ENCODE measurements at regions not wholly inside any gene's neighbourhood (a gene's known extent, or its start where the extent isn't known, plus 50 kb on each side); places are given as distances from the start of the nearest gene placed in this dataset.

DNA sequence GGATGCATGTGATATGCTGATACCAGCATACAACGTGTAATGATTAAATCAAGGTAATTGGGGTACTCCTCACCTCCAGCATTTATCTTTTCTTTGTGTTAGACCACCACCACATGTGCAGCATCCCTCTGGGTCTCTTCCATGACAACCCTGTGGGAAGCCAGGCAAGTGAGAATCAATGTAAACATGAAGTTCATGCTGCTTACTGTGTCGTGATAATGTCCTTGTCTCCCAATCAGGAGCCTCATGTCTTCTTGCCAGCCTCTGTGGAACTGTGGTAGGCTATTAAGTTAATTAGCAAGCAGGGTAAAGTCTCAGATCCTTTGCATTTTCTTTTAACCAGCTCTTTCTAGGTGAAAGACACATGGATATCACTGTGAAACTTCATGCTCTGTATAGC is 126.7 kb downstream of the TES start:
- no TSS peak for BruUV-seq (replicated peaks)
- intact Hi-C loops (cut with micrococcal nuclease; ENCODE audit: unreplicated experiment): no loop called here

DNA sequence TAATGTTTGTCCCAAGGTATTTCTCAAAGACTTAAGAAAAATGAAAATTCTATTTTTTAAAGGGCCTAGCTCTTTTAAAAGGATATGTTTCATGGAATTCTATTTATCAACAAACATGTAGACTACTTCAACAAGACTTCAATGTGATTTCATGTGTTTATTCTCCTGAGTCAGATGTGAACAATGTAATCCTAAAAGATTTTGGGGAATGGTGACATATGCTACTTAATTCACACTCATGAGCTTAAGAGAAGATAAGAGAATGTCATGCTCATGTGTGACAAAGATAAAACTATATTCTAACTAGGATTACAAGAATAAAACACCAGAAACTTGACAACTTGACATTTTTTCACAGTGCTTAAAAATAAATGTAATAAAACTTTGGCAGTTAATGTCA is 127.5 kb downstream of the TES start:
- no peak for TF ChIP-seq SIN3A (IDR thresholded peaks at IDR 0.05; ENCODE audit: borderline replicate concordance, insufficient read depth, low read depth, low read length)
- TF ChIP-seq TCF7L2 (IDR thresholded peaks at IDR 0.05; ENCODE audit: low read depth, low read length): no peak
- TF ChIP-seq, protein P1, sequence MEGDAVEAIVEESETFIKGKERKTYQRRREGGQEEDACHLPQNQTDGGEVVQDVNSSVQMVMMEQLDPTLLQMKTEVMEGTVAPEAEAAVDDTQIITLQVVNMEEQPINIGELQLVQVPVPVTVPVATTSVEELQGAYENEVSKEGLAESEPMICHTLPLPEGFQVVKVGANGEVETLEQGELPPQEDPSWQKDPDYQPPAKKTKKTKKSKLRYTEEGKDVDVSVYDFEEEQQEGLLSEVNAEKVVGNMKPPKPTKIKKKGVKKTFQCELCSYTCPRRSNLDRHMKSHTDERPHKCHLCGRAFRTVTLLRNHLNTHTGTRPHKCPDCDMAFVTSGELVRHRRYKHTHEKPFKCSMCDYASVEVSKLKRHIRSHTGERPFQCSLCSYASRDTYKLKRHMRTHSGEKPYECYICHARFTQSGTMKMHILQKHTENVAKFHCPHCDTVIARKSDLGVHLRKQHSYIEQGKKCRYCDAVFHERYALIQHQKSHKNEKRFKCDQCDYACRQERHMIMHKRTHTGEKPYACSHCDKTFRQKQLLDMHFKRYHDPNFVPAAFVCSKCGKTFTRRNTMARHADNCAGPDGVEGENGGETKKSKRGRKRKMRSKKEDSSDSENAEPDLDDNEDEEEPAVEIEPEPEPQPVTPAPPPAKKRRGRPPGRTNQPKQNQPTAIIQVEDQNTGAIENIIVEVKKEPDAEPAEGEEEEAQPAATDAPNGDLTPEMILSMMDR (IDR thresholded peaks at IDR 0.05): no peak
- TF ChIP-seq, protein P2, sequence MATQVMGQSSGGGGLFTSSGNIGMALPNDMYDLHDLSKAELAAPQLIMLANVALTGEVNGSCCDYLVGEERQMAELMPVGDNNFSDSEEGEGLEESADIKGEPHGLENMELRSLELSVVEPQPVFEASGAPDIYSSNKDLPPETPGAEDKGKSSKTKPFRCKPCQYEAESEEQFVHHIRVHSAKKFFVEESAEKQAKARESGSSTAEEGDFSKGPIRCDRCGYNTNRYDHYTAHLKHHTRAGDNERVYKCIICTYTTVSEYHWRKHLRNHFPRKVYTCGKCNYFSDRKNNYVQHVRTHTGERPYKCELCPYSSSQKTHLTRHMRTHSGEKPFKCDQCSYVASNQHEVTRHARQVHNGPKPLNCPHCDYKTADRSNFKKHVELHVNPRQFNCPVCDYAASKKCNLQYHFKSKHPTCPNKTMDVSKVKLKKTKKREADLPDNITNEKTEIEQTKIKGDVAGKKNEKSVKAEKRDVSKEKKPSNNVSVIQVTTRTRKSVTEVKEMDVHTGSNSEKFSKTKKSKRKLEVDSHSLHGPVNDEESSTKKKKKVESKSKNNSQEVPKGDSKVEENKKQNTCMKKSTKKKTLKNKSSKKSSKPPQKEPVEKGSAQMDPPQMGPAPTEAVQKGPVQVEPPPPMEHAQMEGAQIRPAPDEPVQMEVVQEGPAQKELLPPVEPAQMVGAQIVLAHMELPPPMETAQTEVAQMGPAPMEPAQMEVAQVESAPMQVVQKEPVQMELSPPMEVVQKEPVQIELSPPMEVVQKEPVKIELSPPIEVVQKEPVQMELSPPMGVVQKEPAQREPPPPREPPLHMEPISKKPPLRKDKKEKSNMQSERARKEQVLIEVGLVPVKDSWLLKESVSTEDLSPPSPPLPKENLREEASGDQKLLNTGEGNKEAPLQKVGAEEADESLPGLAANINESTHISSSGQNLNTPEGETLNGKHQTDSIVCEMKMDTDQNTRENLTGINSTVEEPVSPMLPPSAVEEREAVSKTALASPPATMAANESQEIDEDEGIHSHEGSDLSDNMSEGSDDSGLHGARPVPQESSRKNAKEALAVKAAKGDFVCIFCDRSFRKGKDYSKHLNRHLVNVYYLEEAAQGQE (IDR thresholded peaks at IDR 0.05; ENCODE audit: insufficient read depth in 1 of 2, low read depth in 2 of 2, low read length in 1 of 2): no peak
- no peak for TF ChIP-seq POLR2AphosphoS5 (IDR thresholded peaks at IDR 0.05; ENCODE audit: low read depth, low read length)
- ChIA-PET CTCF (interaction anchor here (0.5 kb wide), 1 partner anchor 185 kb away, joined by 4 read pairs; no protein-coding TSS in a partner anchor), POLR2A (interaction anchor here (0.6 kb wide), 1 partner anchor 184 kb away, joined by 3 read pairs; no protein-coding TSS in a partner anchor)
- Histone ChIP-seq H3K9me3 (ENCODE audit: control insufficient read depth, insufficient read depth, low read depth, low read length) (0 out of 2 replicates have a peak, but pooled peaks cover 4% of the 10 kb centered on the region), H3K4me3 (ENCODE audit: low read depth in 2 of 2, low read length in 2 of 2) (no peak overlapping the region), H3K27me3 (ENCODE audit: control insufficient read depth, insufficient read depth, low read length) (no peaks in the 10 kb centered on the region), H3K4me1 (ENCODE audit: control insufficient read depth, insufficient read depth, low read length) (peaks cover 23% of the 10 kb centered on the region), H3K27ac (ENCODE audit: low read length) (peak overlapping the region; percentile 96; the same call in 1 of the 2 replicates), H3K36me3 (ENCODE audit: control insufficient read depth, insufficient read depth, low read length) (no peaks in the 10 kb centered on the region)
- intact Hi-C loops (cut with micrococcal nuclease; ENCODE audit: unreplicated experiment) (no loop called here), in situ Hi-C loops (cut with HindIII; ENCODE audit: low pct_unique_long_range_greater_than_20kb, low sequenced_read_pairs) (no loop called here)
- DNase-seq (ENCODE audit: low read depth, low spot score) (no peak), ATAC-seq (no peak)
- no TSS peak for BruUV-seq (replicated peaks)

More for the DNA sequence above, 126.7 kb downstream of the TES start:
- DNase-seq (ENCODE audit: low read depth, low spot score): no peak
- Histone ChIP-seq H3K9me3 (ENCODE audit: control insufficient read depth, insufficient read depth, low read depth, low read length) (0 out of 2 replicates have a peak, but pooled peaks cover 4% of the 10 kb centered on the region), H3K4me3 (ENCODE audit: low read depth in 2 of 2, low read length in 2 of 2) (no peak overlapping the region), H3K36me3 (ENCODE audit: control insufficient read depth, insufficient read depth, low read length) (no peaks in the 10 kb centered on the region), H3K4me1 (ENCODE audit: control insufficient read depth, insufficient read depth, low read length) (peaks cover 23% of the 10 kb centered on the region), H3K27me3 (ENCODE audit: control insufficient read depth, insufficient read depth, low read length) (no peaks in the 10 kb centered on the region), H3K27ac (ENCODE audit: low read length) (peak overlapping the region; percentile 96)
- in situ Hi-C loops (cut with HindIII; ENCODE audit: low pct_unique_long_range_greater_than_20kb, low sequenced_read_pairs): no loop called here
- TF ChIP-seq, protein P2 (IDR thresholded peaks at IDR 0.05; ENCODE audit: insufficient read depth in 1 of 2, low read depth in 2 of 2, low read length in 1 of 2): no peak
- TF ChIP-seq POLR2AphosphoS5 (IDR thresholded peaks at IDR 0.05; ENCODE audit: low read depth, low read length) (no peak), TCF7L2 (IDR thresholded peaks at IDR 0.05; ENCODE audit: low read depth, low read length) (no peak), SIN3A (IDR thresholded peaks at IDR 0.05; ENCODE audit: borderline replicate concordance, insufficient read depth, low read depth, low read length) (no peak)
- TF ChIP-seq, protein P1 (IDR thresholded peaks at IDR 0.05): no peak
- ChIA-PET CTCF (no interaction called here), POLR2A (no interaction called here)
- ATAC-seq: no peak
